ENCODE measurements at regions not wholly inside any gene's neighbourhood (a gene's known extent, or its start where the extent isn't known, plus 50 kb on each side); places are given as distances from the start of the nearest gene placed in this dataset.

DNA sequence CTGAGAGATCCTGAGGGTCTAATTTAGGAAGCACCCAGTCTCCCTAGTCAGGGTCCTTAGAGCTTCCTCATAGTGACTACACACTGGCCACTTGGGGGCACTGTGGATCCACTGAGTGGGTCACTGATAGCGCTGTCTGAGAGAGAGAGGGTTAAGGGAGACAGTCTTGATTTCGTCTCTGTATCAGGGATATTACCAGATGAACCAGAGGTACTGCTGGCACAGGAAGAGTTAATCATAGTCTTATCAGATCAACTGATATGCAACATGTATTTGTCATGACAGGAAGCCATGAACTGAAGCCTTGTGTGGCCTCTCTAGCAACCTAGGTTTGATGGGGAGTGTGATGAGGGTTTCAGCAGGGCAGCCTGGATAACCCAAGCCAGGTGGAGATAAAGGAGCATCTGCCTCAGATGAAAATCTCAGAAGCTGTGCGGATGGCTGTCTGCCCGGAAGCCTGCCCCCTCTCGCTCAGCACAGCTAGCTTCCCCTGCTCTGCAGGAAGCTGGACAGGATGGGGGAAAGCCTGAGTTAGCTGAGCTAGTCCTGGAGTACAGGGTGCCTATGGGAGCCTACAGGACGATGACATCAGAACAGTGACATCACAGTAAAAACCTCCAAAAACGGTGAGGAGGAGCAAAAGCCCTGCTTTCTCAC is 214.0 kb upstream of the PRSS1 start:
- Histone ChIP-seq H3K79me2 (replicated peaks; ENCODE audit: insufficient read depth) (no peaks in the 10 kb centered on the region), H3K9me2 (ENCODE audit: insufficient read depth) (no peaks in the 10 kb centered on the region), H3K4me1 (ENCODE audit: insufficient read depth) (no peaks in the 10 kb centered on the region), H3K27ac (ENCODE audit: low read depth) (no peak overlapping the region), H3K27me3 (ENCODE audit: insufficient read depth) (no peaks in the 10 kb centered on the region), H3K36me3 (ENCODE audit: insufficient read depth) (no peaks in the 10 kb centered on the region), H3K4me2 (0 out of 2 replicates have a peak overlapping the region, but pooled peaks have one; percentile 48), H2AFZ (peak overlapping the region; percentile 15; the same call in 1 of the 2 replicates), H3F3A (replicated peaks; ENCODE audit: low read depth) (no peaks in the 10 kb centered on the region), H3K4me3 (no peak overlapping the region), H4K20me1 (replicated peaks; ENCODE audit: insufficient read depth) (no peaks in the 10 kb centered on the region)
- no peaks in the 10 kb centered on the region for H3K36me3 Mint-ChIP-seq (ENCODE audit: low read depth)
- H3K27ac Mint-ChIP-seq: no peak overlapping the region
- no peaks in the 10 kb centered on the region for H3K27me3 Mint-ChIP-seq (ENCODE audit: insufficient read depth, low read depth, poor library complexity)
- no peaks in the 10 kb centered on the region for H3K9me3 Mint-ChIP-seq
- no peak overlapping the region; the same call in 2 of the 3 replicates for H3K4me3 Mint-ChIP-seq
- ATAC-seq (peak; percentile 100), DNase-seq (ENCODE audit: low spot score) (peak; percentile 94)
- TF ChIP-seq, protein P1, sequence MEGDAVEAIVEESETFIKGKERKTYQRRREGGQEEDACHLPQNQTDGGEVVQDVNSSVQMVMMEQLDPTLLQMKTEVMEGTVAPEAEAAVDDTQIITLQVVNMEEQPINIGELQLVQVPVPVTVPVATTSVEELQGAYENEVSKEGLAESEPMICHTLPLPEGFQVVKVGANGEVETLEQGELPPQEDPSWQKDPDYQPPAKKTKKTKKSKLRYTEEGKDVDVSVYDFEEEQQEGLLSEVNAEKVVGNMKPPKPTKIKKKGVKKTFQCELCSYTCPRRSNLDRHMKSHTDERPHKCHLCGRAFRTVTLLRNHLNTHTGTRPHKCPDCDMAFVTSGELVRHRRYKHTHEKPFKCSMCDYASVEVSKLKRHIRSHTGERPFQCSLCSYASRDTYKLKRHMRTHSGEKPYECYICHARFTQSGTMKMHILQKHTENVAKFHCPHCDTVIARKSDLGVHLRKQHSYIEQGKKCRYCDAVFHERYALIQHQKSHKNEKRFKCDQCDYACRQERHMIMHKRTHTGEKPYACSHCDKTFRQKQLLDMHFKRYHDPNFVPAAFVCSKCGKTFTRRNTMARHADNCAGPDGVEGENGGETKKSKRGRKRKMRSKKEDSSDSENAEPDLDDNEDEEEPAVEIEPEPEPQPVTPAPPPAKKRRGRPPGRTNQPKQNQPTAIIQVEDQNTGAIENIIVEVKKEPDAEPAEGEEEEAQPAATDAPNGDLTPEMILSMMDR (conservative IDR thresholded peaks at IDR 0.05; ENCODE audit: low read depth in 2 of 2): peak; percentile 94 to 98
- no peak for TF ChIP-seq ZNF331 (CRISPR knock-in tag; IDR thresholded peaks at IDR 0.05; ENCODE audit: low read depth)
- peaks cover 5% of the 10 kb centered on the region; the same call in 2 of the 3 replicates for H3K4me1 Mint-ChIP-seq

DNA sequence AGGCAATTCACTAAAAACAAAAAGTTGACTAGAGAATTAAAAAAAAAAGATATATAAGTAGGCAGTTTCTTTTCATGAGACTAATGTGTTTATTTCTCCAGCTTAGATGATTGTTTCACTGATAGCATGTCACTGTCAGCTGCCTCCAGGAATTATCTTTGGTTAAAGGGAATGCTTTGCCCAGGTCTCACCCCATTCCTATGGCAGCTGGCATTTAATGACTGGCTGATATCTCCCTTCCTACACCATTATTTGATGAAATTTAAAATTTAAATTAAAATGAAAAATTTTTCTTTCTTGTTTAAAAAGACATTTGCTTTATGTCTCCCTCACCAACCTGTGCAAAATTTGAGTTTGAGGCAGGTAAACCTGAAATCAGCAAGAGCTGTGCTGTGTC is 214.5 kb upstream of the PRSS1 start:
- Histone ChIP-seq H3F3A (replicated peaks; ENCODE audit: low read depth) (no peaks in the 10 kb centered on the region), H3K4me3 (no peak overlapping the region), H3K79me2 (replicated peaks; ENCODE audit: insufficient read depth) (no peaks in the 10 kb centered on the region), H4K20me1 (replicated peaks; ENCODE audit: insufficient read depth) (no peaks in the 10 kb centered on the region), H3K27ac (ENCODE audit: low read depth) (no peak overlapping the region), H3K9me2 (ENCODE audit: insufficient read depth) (no peaks in the 10 kb centered on the region), H2AFZ (no peak overlapping the region), H3K27me3 (ENCODE audit: insufficient read depth) (no peaks in the 10 kb centered on the region), H3K4me2 (no peak overlapping the region), H3K4me1 (ENCODE audit: insufficient read depth) (no peaks in the 10 kb centered on the region), H3K36me3 (ENCODE audit: insufficient read depth) (no peaks in the 10 kb centered on the region)
- Mint-ChIP-seq H3K9me3 (no peaks in the 10 kb centered on the region), H3K27me3 (ENCODE audit: insufficient read depth, low read depth, poor library complexity) (no peaks in the 10 kb centered on the region), H3K4me1 (peaks cover 5% of the 10 kb centered on the region; the same call in 2 of the 3 replicates), H3K4me3 (no peak overlapping the region), H3K27ac (no peak overlapping the region), H3K36me3 (ENCODE audit: low read depth) (no peaks in the 10 kb centered on the region)
- DNase-seq (ENCODE audit: low spot score) (no peak), ATAC-seq (peak; percentile 11; the same call in 1 of the 3 replicates)
- TF ChIP-seq ZNF114 (CRISPR knock-in tag; IDR thresholded peaks at IDR 0.05) (no peak), CREB1 (CRISPR knock-in tag; IDR thresholded peaks at IDR 0.05; ENCODE audit: low read depth) (no peak), NANOG (IDR thresholded peaks at IDR 0.05; ENCODE audit: borderline replicate concordance) (no peak), JUNB (IDR thresholded peaks at IDR 0.05; ENCODE audit: unreplicated experiment) (no peak), EZH2 (IDR thresholded peaks at IDR 0.05; ENCODE audit: low read depth, unreplicated experiment) (no peak), POLR2AphosphoS5 (IDR thresholded peaks at IDR 0.05; ENCODE audit: low read depth) (no peak), STAT1 (IDR thresholded peaks at IDR 0.05; ENCODE audit: unreplicated experiment) (no peak), ZNF331 (CRISPR knock-in tag; IDR thresholded peaks at IDR 0.05; ENCODE audit: low read depth) (no peak), EZH2phosphoT487 (IDR thresholded peaks at IDR 0.05; ENCODE audit: unreplicated experiment) (no peak)
- TF ChIP-seq, protein P2, sequence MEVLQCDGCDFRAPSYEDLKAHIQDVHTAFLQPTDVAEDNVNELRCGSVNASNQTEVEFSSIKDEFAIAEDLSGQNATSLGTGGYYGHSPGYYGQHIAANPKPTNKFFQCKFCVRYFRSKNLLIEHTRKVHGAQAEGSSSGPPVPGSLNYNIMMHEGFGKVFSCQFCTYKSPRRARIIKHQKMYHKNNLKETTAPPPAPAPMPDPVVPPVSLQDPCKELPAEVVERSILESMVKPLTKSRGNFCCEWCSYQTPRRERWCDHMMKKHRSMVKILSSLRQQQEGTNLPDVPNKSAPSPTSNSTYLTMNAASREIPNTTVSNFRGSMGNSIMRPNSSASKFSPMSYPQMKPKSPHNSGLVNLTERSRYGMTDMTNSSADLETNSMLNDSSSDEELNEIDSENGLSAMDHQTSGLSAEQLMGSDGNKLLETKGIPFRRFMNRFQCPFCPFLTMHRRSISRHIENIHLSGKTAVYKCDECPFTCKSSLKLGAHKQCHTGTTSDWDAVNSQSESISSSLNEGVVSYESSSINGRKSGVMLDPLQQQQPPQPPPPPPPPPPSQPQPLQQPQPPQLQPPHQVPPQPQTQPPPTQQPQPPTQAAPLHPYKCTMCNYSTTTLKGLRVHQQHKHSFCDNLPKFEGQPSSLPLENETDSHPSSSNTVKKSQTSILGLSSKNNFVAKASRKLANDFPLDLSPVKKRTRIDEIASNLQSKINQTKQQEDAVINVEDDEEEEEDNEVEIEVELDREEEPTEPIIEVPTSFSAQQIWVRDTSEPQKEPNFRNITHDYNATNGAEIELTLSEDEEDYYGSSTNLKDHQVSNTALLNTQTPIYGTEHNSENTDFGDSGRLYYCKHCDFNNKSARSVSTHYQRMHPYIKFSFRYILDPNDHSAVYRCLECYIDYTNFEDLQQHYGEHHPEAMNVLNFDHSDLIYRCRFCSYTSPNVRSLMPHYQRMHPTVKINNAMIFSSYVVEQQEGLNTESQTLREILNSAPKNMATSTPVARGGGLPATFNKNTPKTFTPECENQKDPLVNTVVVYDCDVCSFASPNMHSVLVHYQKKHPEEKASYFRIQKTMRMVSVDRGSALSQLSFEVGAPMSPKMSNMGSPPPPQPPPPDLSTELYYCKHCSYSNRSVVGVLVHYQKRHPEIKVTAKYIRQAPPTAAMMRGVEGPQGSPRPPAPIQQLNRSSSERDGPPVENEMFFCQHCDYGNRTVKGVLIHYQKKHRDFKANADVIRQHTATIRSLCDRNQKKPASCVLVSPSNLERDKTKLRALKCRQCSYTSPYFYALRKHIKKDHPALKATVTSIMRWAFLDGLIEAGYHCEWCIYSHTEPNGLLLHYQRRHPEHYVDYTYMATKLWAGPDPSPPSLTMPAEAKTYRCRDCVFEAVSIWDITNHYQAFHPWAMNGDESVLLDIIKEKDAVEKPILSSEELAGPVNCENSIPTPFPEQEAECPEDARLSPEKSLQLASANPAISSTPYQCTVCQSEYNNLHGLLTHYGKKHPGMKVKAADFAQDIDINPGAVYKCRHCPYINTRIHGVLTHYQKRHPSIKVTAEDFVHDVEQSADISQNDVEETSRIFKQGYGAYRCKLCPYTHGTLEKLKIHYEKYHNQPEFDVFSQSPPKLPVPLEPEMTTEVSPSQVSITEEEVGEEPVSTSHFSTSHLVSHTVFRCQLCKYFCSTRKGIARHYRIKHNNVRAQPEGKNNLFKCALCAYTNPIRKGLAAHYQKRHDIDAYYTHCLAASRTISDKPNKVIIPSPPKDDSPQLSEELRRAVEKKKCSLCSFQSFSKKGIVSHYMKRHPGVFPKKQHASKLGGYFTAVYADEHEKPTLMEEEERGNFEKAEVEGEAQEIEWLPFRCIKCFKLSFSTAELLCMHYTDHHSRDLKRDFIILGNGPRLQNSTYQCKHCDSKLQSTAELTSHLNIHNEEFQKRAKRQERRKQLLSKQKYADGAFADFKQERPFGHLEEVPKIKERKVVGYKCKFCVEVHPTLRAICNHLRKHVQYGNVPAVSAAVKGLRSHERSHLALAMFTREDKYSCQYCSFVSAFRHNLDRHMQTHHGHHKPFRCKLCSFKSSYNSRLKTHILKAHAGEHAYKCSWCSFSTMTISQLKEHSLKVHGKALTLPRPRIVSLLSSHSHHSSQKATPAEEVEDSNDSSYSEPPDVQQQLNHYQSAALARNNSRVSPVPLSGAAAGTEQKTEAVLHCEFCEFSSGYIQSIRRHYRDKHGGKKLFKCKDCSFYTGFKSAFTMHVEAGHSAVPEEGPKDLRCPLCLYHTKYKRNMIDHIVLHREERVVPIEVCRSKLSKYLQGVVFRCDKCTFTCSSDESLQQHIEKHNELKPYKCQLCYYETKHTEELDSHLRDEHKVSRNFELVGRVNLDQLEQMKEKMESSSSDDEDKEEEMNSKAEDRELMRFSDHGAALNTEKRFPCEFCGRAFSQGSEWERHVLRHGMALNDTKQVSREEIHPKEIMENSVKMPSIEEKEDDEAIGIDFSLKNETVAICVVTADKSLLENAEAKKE (CRISPR knock-in tag; IDR thresholded peaks at IDR 0.05): no peak

Data from GM23338 (cell line).